SH-SY5Y (cell line): ENCODE measurements at regions not wholly inside any gene's neighbourhood (a gene's known extent, or its start where the extent isn't known, plus 50 kb on each side); places are given as distances from the start of the nearest gene placed in this dataset.

ENCODE experiments used
- GATA2 ChIP-seq: IDR thresholded peaks from 2 replicates; pipeline ENCODE4 v1.6.1; 2011; ENCODE audit warnings: mild to moderate bottlenecking, low read depth, low read length
- GATA3 ChIP-seq: IDR thresholded peaks from 2 replicates; pipeline ENCODE4 v1.6.1; 2011; ENCODE audit warnings: low read depth, mild to moderate bottlenecking, low read length, moderate library complexity

DNA sequence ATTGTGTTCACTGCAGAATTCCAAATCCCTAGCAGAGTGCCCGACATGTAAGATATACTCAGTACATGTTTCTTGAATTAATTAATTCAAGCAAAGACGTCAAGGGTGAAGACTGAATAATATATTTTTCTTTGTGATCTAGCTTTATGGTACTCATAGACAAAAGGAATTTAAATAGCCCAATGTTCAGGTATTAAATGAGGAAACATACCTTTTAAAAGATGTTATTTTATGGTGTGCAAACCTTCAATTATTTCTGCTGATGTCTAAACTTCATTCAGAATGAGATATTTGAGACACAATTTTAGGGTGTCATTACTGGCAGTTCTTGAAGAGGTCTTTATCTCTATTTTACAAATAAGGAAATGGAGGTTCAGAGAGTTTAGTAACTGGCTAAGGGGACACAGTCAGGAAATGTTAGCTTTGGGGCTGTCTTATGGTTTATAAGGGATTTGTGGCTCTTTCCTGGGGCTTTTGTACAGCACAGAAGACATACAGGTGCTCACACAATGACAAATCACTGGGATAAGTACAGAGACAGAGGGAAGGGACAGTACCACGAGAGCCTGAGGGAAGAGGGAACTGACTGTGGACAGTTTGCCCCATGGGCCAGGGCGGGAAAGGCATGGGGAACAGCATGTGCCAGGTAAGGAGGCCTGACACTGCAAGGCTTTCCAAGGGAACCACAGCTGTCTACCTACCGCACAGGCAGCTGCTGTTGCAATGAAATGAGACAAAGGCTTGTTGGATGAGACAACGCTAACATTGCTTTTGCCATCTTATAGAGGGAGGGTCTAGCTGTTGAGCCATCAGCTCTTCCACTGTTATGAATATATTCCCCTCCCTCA lies 155.3 kb downstream of the DDX1 start:
- TF ChIP-seq GATA2 (no peak), GATA3 (no peak)
